ENCODE measurements at regions not wholly inside any gene's neighbourhood (a gene's known extent, or its start where the extent isn't known, plus 50 kb on each side); places are given as distances from the start of the nearest gene placed in this dataset.

- Histone ChIP-seq H3K4me3 (no peak overlapping the region), H3K27me3 (no peaks in the 10 kb centered on the region), H3K9me3 (no peaks in the 10 kb centered on the region), H3K4me1 (no peaks in the 10 kb centered on the region), H3K27ac (no peak overlapping the region), H3K36me3 (no peaks in the 10 kb centered on the region)
- intact Hi-C loops (cut with DNase I; ENCODE audit: low total_unique reads) = no loop called here
- WGBS, 5 donors = 50 to 79% (median 69%) methylated on average over 4 of the region's 4 CpGs
- DNase-seq = no peak
- no peak for TF ChIP-seq POLR2AphosphoS5 (IDR thresholded peaks at IDR 0.05)
- no peak for TF ChIP-seq EP300 (IDR thresholded peaks at IDR 0.05)
- TF ChIP-seq POLR2A (IDR thresholded peaks at IDR 0.05) = no peak
- TF ChIP-seq, protein P1, sequence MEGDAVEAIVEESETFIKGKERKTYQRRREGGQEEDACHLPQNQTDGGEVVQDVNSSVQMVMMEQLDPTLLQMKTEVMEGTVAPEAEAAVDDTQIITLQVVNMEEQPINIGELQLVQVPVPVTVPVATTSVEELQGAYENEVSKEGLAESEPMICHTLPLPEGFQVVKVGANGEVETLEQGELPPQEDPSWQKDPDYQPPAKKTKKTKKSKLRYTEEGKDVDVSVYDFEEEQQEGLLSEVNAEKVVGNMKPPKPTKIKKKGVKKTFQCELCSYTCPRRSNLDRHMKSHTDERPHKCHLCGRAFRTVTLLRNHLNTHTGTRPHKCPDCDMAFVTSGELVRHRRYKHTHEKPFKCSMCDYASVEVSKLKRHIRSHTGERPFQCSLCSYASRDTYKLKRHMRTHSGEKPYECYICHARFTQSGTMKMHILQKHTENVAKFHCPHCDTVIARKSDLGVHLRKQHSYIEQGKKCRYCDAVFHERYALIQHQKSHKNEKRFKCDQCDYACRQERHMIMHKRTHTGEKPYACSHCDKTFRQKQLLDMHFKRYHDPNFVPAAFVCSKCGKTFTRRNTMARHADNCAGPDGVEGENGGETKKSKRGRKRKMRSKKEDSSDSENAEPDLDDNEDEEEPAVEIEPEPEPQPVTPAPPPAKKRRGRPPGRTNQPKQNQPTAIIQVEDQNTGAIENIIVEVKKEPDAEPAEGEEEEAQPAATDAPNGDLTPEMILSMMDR (IDR thresholded peaks at IDR 0.05) = no peak
Measured at GRCh38 chr13:31027136-31027535, 94.7 kb downstream of the TEX26 start.

All from stomach (tissue), 8 donors.